HepG2 (cell line): ENCODE measurements at regions not wholly inside any gene's neighbourhood (a gene's known extent, or its start where the extent isn't known, plus 50 kb on each side); places are given as distances from the start of the nearest gene placed in this dataset.

Experiments
- CREB1 ChIP-seq, 2 experiments: fragments of 450-650 bp in 1 of 2; IDR thresholded peaks; 2 replicates each; pipeline ENCODE4 v1.6.1; 2016 to 2017; ENCODE audit warnings: control low read depth in 1 of 2, mild to moderate bottlenecking in 1 of 2, missing compliant biosample characterization in 1 of 2, missing genetic modification characterization in 1 of 2
- DPF2 ChIP-seq: sonication (generic); formaldehyde crosslinking; IDR thresholded peaks from 2 replicates; pipeline ENCODE4 v1.4.0; 2020; ENCODE audit warnings: mild to moderate bottlenecking, low read depth, missing genetic modification reagents, borderline replicate concordance
- MYC ChIP-seq: sonication (generic); formaldehyde crosslinking; IDR thresholded peaks from 2 replicates; pipeline ENCODE4 v1.9.0; 2021; ENCODE audit warnings: missing genetic modification reagents, borderline replicate concordance
- PRDM10 ChIP-seq: sonication (generic); formaldehyde crosslinking; IDR thresholded peaks from 2 replicates; pipeline ENCODE4 v1.4.0; 2020; ENCODE audit warnings: low read depth, missing genetic modification reagents
- RNF219 ChIP-seq: sonication (generic); formaldehyde crosslinking; IDR thresholded peaks from 2 replicates; pipeline ENCODE4 v1.5.0; 2020; ENCODE audit warnings: mild to moderate bottlenecking, missing genetic modification reagents
- UBTF ChIP-seq: sonication (generic); formaldehyde crosslinking; IDR thresholded peaks from 2 replicates; pipeline ENCODE4 v1.4.0; 2020; ENCODE audit warnings: mild to moderate bottlenecking, missing genetic modification reagents
- ZBTB10 ChIP-seq: sonication (generic); formaldehyde crosslinking; IDR thresholded peaks from 2 replicates; pipeline ENCODE4 v1.4.0; 2020; ENCODE audit warnings: missing genetic modification reagents, borderline replicate concordance
- ZKSCAN8 ChIP-seq: IDR thresholded peaks from 2 replicates; pipeline ENCODE4 v1.6.1; 2016; ENCODE audit warnings: borderline replicate concordance, missing genetic modification reagents, missing compliant biosample characterization
- ZNF274 ChIP-seq: sonication (generic); formaldehyde crosslinking; IDR thresholded peaks from 2 replicates; pipeline ENCODE4 v1.5.1; 2020; ENCODE audit warnings: mild to moderate bottlenecking, missing genetic modification reagents
- ZSCAN30 ChIP-seq: sonication (generic); formaldehyde crosslinking; IDR thresholded peaks from 2 replicates; pipeline ENCODE4 v1.5.0; 2020; ENCODE audit warnings: mild to moderate bottlenecking, missing genetic modification reagents

- TF ChIP-seq UBTF (CRISPR knock-in tag) (no peak), MYC (CRISPR knock-in tag) (no peak), RNF219 (no peak), ZBTB10 (no peak), DPF2 (CRISPR knock-in tag) (peak; percentile 84; the same call in 1 of the 2 replicates), ZKSCAN8 (CRISPR knock-in tag) (no peak), PRDM10 (CRISPR knock-in tag) (no peak), ZSCAN30 (CRISPR knock-in tag) (no peak), CREB1 (IDR thresholded peaks at IDR 0.05) (no peak; the same call in 1 of the 2 replicates), CREB1 (CRISPR knock-in tag; IDR thresholded peaks at IDR 0.05) (no peak), ZNF274 (CRISPR knock-in tag) (no peak)
Measured at GRCh38 chr4:98778206-98778605, 119.8 kb upstream of the TSPAN5 start.
